ENCODE measurements at regions not wholly inside any gene's neighbourhood (a gene's known extent, or its start where the extent isn't known, plus 50 kb on each side); places are given as distances from the start of the nearest gene placed in this dataset.
"Not testable (repeated sequence)": the region's sequence is repeated elsewhere in the genome, so short reads cannot be mapped to it uniquely, and the experiment has no call there.

DNA sequence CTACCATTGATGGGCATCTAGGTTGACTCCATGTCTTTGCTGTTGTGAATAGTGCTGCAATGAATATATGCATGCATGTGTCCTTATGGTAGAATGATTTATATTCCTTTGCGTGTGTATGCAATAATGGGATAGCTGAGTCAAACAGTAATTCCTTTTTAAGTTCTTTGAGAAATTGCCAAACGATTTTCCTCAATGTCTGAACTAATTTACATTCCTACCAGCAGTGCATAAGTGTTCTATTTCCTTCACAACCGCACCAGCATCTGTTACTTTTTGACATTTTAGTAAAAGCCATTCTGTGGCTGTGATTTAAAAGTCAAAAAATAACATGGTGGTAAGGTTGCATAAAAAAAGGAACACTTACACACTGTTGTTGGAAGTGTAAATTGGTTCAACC, 103.1 kb upstream of the FAM47B start:
- Histone ChIP-seq H3K4me1 (no peaks in the 10 kb centered on the region), H3K27me3 (no peaks in the 10 kb centered on the region), H3K36me3 (no peaks in the 10 kb centered on the region), H3K27ac (no peak overlapping the region), H3K9me3 (peaks cover 0 to 13% (median 0%) of the 10 kb centered on the region in 4 donors), H3K4me3 (no peak overlapping the region)
- TF ChIP-seq POLR2A (IDR thresholded peaks at IDR 0.05) (no peak), POLR2AphosphoS5 (IDR thresholded peaks at IDR 0.05) (no peak), EP300 (IDR thresholded peaks at IDR 0.05) (no peak)
- DNase-seq (no peak), ATAC-seq (ENCODE audit: low FRiP score in 2 of 2) (no peak)
- 70 to 75% methylated on average over 3 of the region's 3 CpGs for WGBS, 2 donors

DNA sequence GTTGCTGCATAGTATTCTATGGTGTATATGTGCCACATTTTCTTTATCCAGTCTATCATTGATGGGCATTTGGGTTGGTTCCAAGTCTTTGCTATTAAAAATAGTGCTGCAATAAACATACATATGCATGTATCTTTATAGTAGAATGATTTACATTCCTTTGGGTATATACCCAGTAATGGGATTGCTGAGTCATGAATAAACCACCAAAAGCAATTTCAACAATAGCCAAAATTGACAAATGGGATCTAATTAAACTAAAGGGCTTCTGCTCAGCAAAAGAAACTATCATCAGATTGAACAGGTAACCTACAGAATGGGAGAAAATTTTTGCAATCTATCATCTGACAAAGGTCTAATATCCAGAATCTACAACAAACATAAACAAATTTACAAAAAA, 101.4 kb upstream of the FAM47B start:
- H3K27ac ChIP-seq; DNase-seq; H3K4me3 ChIP-seq; H3K27me3 ChIP-seq; ATAC-seq (ENCODE audit: low FRiP score in 2 of 2); H3K36me3 ChIP-seq; H3K4me1 ChIP-seq: not testable (repeated sequence)
- H3K9me3 ChIP-seq = peaks cover 0 to 13% (median 0%) of the 10 kb centered on the region in 4 donors

DNA sequence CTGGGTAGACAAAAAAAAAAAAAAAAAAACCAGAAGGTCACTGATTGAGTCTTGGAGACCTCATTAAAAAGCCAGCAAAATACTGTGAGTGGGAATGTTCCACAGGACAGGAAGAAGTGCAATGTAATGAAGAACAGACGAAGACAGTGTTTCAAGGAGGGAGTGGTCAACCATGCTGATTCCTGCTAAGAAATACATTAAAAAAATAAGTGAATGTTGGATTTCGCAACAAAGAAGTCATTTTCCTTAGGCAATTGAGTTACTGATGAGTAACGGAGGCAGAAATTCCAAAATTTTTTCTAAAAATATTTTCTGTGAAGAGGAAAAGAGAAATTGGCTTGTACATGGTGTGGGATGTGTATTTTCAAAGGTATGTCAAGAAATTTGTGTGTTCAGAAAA, 94.3 kb upstream of the FAM47B start:
- H3K4me1 ChIP-seq = no peaks in the 10 kb centered on the region
- TF ChIP-seq POLR2A (IDR thresholded peaks at IDR 0.05) (no peak), POLR2AphosphoS5 (IDR thresholded peaks at IDR 0.05) (no peak), EP300 (IDR thresholded peaks at IDR 0.05) (no peak)
- TF ChIP-seq, protein P1, sequence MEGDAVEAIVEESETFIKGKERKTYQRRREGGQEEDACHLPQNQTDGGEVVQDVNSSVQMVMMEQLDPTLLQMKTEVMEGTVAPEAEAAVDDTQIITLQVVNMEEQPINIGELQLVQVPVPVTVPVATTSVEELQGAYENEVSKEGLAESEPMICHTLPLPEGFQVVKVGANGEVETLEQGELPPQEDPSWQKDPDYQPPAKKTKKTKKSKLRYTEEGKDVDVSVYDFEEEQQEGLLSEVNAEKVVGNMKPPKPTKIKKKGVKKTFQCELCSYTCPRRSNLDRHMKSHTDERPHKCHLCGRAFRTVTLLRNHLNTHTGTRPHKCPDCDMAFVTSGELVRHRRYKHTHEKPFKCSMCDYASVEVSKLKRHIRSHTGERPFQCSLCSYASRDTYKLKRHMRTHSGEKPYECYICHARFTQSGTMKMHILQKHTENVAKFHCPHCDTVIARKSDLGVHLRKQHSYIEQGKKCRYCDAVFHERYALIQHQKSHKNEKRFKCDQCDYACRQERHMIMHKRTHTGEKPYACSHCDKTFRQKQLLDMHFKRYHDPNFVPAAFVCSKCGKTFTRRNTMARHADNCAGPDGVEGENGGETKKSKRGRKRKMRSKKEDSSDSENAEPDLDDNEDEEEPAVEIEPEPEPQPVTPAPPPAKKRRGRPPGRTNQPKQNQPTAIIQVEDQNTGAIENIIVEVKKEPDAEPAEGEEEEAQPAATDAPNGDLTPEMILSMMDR (IDR thresholded peaks at IDR 0.05) = no peak
- no peaks in the 10 kb centered on the region for H3K27me3 ChIP-seq
- no peak overlapping the region for H3K4me3 ChIP-seq
- no peaks in the 10 kb centered on the region for H3K36me3 ChIP-seq
- no peaks in the 10 kb centered on the region for H3K9me3 ChIP-seq
- no peak overlapping the region for H3K27ac ChIP-seq
- ATAC-seq (ENCODE audit: low FRiP score in 2 of 2) (no peak), DNase-seq (no peak)
- 52 to 89% methylated on average over 3 of the region's 3 CpGs for WGBS, 2 donors

DNA sequence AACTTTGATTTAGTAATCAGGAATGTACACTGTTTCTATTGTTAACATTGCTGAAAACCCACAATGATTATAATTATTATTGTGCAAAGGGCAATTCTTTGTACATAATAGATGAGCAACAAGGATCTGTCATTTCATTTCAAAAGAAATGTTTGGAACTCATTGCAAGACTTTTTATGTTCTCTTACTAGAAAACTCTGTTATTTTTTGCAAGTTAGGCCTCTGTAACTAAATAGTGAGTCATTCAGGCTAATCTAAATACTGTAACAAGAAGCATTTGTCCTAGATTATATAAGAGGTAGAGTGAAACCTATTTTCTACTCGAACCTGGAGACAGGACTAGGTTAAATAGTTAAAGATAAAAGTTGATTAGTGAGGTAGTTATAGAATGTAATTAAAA, 93.2 kb upstream of the FAM47B start:
- H3K4me3 ChIP-seq = no peak overlapping the region
- no peaks in the 10 kb centered on the region for H3K27me3 ChIP-seq
- TF ChIP-seq POLR2A (IDR thresholded peaks at IDR 0.05) (no peak), EP300 (IDR thresholded peaks at IDR 0.05) (no peak), POLR2AphosphoS5 (IDR thresholded peaks at IDR 0.05) (no peak)
- TF ChIP-seq, protein P1 (IDR thresholded peaks at IDR 0.05) = no peak
- H3K4me1 ChIP-seq = no peaks in the 10 kb centered on the region
- no peaks in the 10 kb centered on the region for H3K9me3 ChIP-seq
- no peak overlapping the region for H3K27ac ChIP-seq
- ATAC-seq (ENCODE audit: low FRiP score in 2 of 2) = no peak
- 44 to 53% methylated on average over 1 of the region's 1 CpG for WGBS, 2 donors
- DNase-seq = no peak
- no peaks in the 10 kb centered on the region for H3K36me3 ChIP-seq

DNA sequence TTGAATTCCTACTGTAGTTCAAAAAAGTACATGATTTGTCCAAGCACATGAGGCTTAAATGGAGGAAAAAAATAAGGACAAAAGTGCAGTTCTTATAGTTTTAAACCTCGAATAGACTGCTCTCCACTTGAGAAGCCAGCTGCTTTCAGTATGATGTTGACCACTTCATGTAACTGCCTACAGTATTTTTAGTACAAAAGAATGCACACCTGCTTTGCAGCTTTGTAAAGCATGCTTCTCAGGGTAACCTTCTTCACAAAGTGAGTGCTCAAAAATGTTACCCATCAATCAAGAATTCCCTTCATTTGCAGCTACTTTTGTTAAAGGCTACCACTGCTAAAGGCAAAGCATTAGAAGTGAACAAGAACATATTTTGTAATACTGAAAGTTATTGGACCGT, 83.4 kb upstream of the FAM47B start:
- H3K9me3 ChIP-seq = no peaks in the 10 kb centered on the region
- TF ChIP-seq EP300 (IDR thresholded peaks at IDR 0.05) = no peak
- TF ChIP-seq, protein P1 (IDR thresholded peaks at IDR 0.05) = no peak
- TF ChIP-seq POLR2AphosphoS5 (IDR thresholded peaks at IDR 0.05) = no peak
- no peak for TF ChIP-seq POLR2A (IDR thresholded peaks at IDR 0.05)
- no peak overlapping the region for H3K27ac ChIP-seq
- WGBS, 2 donors = 36 to 66% methylated on average over 2 of the region's 2 CpGs
- no peak for ATAC-seq (ENCODE audit: low FRiP score in 2 of 2)
- H3K4me3 ChIP-seq = no peak overlapping the region
- no peaks in the 10 kb centered on the region for H3K27me3 ChIP-seq
- no peaks in the 10 kb centered on the region for H3K36me3 ChIP-seq
- no peaks in the 10 kb centered on the region for H3K4me1 ChIP-seq
- DNase-seq = no peak

DNA sequence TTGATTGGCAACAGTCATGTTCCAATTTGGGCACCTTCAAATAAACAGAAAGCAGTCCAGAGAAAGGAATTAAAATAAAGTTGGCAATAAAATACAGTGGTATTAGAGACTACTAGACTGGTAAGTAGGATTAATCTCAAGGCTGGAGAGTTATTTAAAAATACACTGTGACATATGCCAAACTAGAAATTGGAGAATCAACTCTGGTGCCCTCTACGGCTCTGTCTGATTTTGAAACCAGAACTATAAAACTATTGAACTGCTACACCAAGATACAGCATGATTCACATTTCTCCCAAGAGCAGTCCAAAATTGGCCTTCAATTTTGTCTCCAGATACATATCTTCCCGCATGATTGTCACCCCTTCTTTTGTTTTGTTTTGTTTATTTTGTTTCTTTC, 78.7 kb upstream of the FAM47B start:
- H3K36me3 ChIP-seq = no peaks in the 10 kb centered on the region
- H3K9me3 ChIP-seq = no peaks in the 10 kb centered on the region
- 71% methylated on average over 2 of the region's 2 CpGs for WGBS, 2 donors
- TF ChIP-seq EP300 (IDR thresholded peaks at IDR 0.05) = no peak
- H3K4me3 ChIP-seq = no peak overlapping the region
- H3K27me3 ChIP-seq = no peaks in the 10 kb centered on the region
- H3K4me1 ChIP-seq = no peaks in the 10 kb centered on the region
- no peak overlapping the region for H3K27ac ChIP-seq
- no peak for DNase-seq
- no peak for ATAC-seq (ENCODE audit: low FRiP score in 2 of 2)
